Fibroblast of the aortic adventitia (primary cell): ENCODE measurements at regions not wholly inside any gene's neighbourhood (a gene's known extent, or its start where the extent isn't known, plus 50 kb on each side); places are given as distances from the start of the nearest gene placed in this dataset.
"Not testable (repeated sequence)": the region's sequence is repeated elsewhere in the genome, so short reads cannot be mapped to it uniquely, and the experiment has no call there.

ENCODE experiments used
- DNase-seq: peaks from one replicate; pipeline ENCODE4 v3.0.0-alpha.2; 2010; ENCODE audit warnings: low read depth
- H3K4me3 ChIP-seq: 2 replicates; pipeline ENCODE4 v1.5.1; 2011; ENCODE audit warnings: low read depth, mild to moderate bottlenecking, control low read depth, low read length, moderate library complexity
- TF ChIP-seq, protein P1 (sequence below): IDR thresholded peaks from 2 replicates; pipeline ENCODE4 v1.5.1; 2011; ENCODE audit warnings: mild to moderate bottlenecking, low read length, control low read depth, inconsistent platforms; ENCODE audit not compliant: insufficient read depth

DNA sequence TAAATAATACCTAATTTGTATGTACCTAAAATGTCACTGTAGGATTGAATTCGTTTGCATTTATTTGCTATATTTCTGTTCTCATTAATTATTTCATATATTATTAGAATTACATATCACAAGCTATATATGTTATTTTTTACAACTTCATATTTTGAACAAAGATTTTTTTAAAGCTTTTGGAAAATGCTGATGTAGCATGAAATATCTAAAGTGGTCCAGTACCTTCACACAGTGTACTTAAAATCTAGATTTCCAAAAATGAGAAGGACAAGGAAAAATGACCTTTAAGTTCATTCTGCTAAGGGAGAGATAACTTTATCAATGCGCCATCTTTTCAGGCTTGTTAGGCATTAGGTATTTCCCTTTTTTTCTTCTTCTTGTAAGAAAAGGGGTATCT is 71.8 kb downstream of the LARP7 start:
- no peak for DNase-seq
- H3K4me3 ChIP-seq: no peak overlapping the region
- TF ChIP-seq, protein P1, sequence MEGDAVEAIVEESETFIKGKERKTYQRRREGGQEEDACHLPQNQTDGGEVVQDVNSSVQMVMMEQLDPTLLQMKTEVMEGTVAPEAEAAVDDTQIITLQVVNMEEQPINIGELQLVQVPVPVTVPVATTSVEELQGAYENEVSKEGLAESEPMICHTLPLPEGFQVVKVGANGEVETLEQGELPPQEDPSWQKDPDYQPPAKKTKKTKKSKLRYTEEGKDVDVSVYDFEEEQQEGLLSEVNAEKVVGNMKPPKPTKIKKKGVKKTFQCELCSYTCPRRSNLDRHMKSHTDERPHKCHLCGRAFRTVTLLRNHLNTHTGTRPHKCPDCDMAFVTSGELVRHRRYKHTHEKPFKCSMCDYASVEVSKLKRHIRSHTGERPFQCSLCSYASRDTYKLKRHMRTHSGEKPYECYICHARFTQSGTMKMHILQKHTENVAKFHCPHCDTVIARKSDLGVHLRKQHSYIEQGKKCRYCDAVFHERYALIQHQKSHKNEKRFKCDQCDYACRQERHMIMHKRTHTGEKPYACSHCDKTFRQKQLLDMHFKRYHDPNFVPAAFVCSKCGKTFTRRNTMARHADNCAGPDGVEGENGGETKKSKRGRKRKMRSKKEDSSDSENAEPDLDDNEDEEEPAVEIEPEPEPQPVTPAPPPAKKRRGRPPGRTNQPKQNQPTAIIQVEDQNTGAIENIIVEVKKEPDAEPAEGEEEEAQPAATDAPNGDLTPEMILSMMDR: no peak

DNA sequence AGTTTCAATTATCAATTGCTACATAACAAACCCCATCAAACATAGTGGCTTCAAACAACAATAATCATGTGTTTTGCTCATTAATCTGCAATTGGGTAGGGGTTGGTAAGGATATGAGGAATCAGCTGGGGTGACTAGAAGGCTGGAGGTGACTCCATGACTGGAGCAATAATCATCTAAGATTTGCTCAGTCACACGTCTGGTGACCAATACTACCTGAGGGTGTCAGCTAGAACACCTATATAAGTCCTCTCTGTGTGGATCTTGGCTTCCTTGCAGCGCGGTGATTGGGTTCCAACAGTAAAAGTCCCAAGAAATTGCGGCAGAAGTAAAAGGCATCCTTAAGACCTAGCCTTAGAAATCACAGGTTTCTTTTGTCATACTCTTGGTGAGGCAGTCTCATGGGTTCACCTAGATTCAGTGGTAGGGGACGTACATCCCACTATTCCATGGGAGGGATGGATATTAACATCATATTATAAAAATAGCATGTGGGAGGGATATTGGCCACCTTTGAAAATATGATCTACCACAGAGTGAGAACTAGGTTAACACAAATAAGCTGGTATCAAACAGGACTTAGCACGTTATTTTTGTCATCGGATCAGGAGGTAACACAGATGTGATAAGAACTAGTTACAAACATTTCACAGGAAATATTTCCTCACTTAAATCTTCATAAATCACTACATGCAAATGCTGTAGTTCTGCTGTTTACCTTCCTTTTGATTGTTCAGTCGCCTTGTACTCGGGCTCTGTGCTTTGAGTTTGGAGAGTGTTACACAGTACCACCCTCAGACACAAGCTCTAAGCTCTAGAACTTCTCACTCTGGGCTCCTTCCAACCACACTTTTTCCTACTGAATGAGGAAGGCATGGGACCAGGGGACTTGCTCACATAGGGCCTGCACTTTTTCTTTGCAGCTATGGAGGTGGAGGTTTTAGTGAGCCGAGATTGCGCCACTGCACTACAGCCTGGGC is 78.3 kb downstream of the LARP7 start:
- H3K4me3 ChIP-seq: no peak overlapping the region
- TF ChIP-seq, protein P1: no peak
- DNase-seq: no peak

DNA sequence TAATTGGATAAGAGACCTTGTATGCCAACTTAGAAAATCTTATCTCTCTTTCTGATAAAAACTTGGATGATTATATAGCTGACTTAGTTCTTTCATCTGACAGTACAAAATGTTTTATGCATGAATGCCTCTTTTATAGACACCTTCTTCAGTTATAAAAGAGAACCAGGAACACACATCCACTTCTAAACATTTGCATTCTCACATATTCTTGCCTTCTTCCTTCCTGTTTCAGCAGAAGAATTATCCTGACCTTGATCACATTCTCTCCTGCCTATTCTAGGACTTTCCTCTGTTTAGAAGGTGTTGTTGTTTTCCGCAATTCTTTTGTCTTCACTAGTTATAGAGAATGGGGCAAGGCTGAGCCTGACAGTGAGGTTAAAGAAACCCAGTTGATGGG is 80.9 kb downstream of the LARP7 start:
- DNase-seq: no peak
- H3K4me3 ChIP-seq: no peak overlapping the region
- TF ChIP-seq, protein P1: no peak

DNA sequence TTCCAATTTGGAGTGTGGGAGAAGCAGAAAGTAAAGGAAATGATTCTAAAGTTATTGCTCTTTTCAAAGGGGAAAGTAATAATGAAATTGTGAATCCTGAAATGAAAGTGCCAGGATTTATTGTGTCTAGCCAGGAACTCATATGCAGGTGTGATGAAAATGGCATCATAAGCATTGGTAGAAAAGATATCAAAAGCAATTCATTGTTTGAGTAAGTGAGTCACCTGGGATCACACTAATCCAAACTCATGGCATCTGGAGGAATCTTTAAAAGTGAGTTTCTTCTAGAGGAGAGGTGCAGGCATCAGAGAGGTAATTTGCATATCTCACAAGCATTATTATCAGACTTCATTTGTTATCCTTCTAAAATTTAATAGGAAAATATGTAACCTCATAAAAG is 84.7 kb downstream of the LARP7 start:
- H3K4me3 ChIP-seq: no peak overlapping the region
- TF ChIP-seq, protein P1: no peak
- no peak for DNase-seq

DNA sequence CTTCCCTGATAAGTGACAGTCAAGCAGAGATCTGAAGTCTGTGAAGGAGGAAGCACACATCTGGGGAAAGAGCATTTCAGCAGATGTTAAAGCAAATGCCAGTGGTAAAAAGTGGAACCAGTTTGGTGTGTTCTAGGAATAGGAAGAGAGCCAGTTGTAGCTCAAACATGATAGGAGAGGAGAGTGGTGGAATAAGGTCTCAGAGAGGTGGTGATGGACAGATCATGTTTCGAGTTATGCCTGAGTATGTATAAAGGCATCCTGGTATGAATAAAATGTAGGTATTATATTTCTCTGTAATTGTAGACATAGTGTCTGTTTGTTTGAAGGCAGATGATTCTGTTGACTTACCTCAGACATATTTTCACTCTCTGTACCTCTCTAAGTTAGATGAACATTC is 89.1 kb downstream of the LARP7 start:
- DNase-seq: no peak
- TF ChIP-seq, protein P1: no peak
- no peak overlapping the region for H3K4me3 ChIP-seq

DNA sequence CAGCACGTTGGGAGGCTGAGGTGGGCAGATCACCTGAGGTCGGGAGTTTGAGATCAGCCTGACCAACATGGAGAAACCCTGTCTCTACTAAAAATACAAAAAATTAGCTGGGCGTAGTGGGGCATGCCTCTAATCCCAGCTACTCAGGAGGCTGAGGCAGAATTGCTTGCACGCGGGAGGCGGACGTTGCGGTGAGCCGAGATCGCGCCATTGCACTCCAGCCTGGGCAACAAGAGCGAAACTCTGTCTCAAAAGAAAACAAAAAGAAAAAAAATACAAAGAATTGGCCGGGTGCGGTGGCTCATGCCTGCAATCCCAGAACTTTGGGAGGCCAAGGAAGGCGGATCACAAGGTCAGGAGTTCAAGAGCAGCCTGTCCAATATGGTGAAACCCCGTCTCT is 90.8 kb downstream of the LARP7 start:
- H3K4me3 ChIP-seq, DNase-seq: not testable (repeated sequence)

DNA sequence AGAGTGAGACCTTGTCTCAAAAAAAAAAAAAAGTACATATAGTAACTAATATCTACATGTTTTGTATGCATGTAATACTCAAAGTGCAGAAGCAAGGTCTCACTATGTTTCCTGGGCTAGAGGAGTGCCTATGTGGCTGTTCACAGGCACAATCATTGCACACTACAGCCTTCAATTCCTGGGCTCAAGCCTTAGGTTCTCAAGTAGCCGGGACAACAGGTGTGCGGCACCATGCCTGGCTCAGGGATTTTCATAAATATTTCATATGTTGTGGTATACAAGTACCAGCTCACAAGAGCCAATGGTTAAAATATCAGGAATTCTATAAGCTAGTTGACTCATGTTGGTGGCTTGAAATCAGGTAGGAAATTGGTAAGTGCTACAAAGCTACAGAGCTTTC is 94.8 kb downstream of the LARP7 start:
- H3K4me3 ChIP-seq: no peak overlapping the region
- DNase-seq: no peak
- TF ChIP-seq, protein P1: no peak
